ENCODE measurements at regions not wholly inside any gene's neighbourhood (a gene's known extent, or its start where the extent isn't known, plus 50 kb on each side); places are given as distances from the start of the nearest gene placed in this dataset.
A peak's percentile ranks its signal among the peaks of the same experiment; 100 is the strongest.

GRCh38 chr13:39803156-39803555 lies 147.7 kb downstream of the COG6 start:
- no peak overlapping the region for H3K27ac ChIP-seq
- WGBS, 3 donors, result 42 to 47% (median 44%) methylated on average over 2 of the region's 2 CpGs

GRCh38 chr13:39803851-39804250 lies 148.4 kb downstream of the COG6 start:
- WGBS, 3 donors, result 95 to 99% (median 96%) methylated on average over 1 of the region's 1 CpG

More at GRCh38 chr13:39803156-39803555, 147.7 kb downstream of the COG6 start:
- no peaks in the 10 kb centered on the region for H3K36me3 ChIP-seq
- H3K9me3 ChIP-seq, result no peaks in the 10 kb centered on the region
- TF ChIP-seq POLR2A (IDR thresholded peaks at IDR 0.05) (no peak), EP300 (IDR thresholded peaks at IDR 0.05) (no peak), CTCF (IDR thresholded peaks at IDR 0.05) (no peak)
- no peaks in the 10 kb centered on the region for H3K27me3 ChIP-seq
- H3K4me1 ChIP-seq (ENCODE audit: insufficient read depth), result no peaks in the 10 kb centered on the region
- H3K4me3 ChIP-seq, result no peak overlapping the region
- DNase-seq, result no peak
- intact Hi-C loops (cut with DNase I), result no loop called here

GRCh38 chr13:39804332-39805210 lies 149.1 kb downstream of the COG6 start:
- intact Hi-C loops (cut with DNase I), result no loop called here
- H3K36me3 ChIP-seq, result no peaks in the 10 kb centered on the region
- 87 to 94% (median 94%) methylated on average over 5 of the region's 5 CpGs for WGBS, 3 donors
- no peaks in the 10 kb centered on the region for H3K27me3 ChIP-seq
- TF ChIP-seq CTCF (IDR thresholded peaks at IDR 0.05) (no peak), POLR2A (IDR thresholded peaks at IDR 0.05) (no peak), EP300 (IDR thresholded peaks at IDR 0.05) (no peak)
- H3K27ac ChIP-seq, result no peak overlapping the region
- no peaks in the 10 kb centered on the region for H3K9me3 ChIP-seq
- DNase-seq, result no peak
- H3K4me1 ChIP-seq (ENCODE audit: insufficient read depth), result no peaks in the 10 kb centered on the region
- H3K4me3 ChIP-seq, result no peak overlapping the region

More at GRCh38 chr13:39803851-39804250, 148.4 kb downstream of the COG6 start:
- Histone ChIP-seq H3K4me3 (no peak overlapping the region), H3K27ac (no peak overlapping the region), H3K36me3 (no peaks in the 10 kb centered on the region), H3K9me3 (no peaks in the 10 kb centered on the region), H3K27me3 (no peaks in the 10 kb centered on the region), H3K4me1 (ENCODE audit: insufficient read depth) (no peaks in the 10 kb centered on the region)
- DNase-seq, result no peak
- no peak for TF ChIP-seq POLR2A (IDR thresholded peaks at IDR 0.05)
- TF ChIP-seq EP300 (IDR thresholded peaks at IDR 0.05), result no peak
- intact Hi-C loops (cut with DNase I), result no loop called here

- WGBS, 3 donors, result 38 to 50% (median 48%) methylated on average over 1 of the region's 1 CpG
- H3K4me1 ChIP-seq (ENCODE audit: insufficient read depth), result no peaks in the 10 kb centered on the region
- H3K36me3 ChIP-seq, result no peaks in the 10 kb centered on the region
- H3K27ac ChIP-seq, result peak overlapping the region in 1 of 2 donors; percentile 32
- no peak for DNase-seq
- no peak overlapping the region for H3K4me3 ChIP-seq
- H3K27me3 ChIP-seq, result no peaks in the 10 kb centered on the region
- TF ChIP-seq EP300 (IDR thresholded peaks at IDR 0.05), result no peak
- TF ChIP-seq CTCF (IDR thresholded peaks at IDR 0.05), result no peak
- TF ChIP-seq POLR2A (IDR thresholded peaks at IDR 0.05), result no peak
- intact Hi-C loops (cut with DNase I), result no loop called here
- no peaks in the 10 kb centered on the region for H3K9me3 ChIP-seq
Observed at GRCh38 chr13:39809466-39809865, 154.0 kb downstream of the COG6 start.
